HL-60 (cell line): ENCODE measurements at regions not wholly inside any gene's neighbourhood (a gene's known extent, or its start where the extent isn't known, plus 50 kb on each side); places are given as distances from the start of the nearest gene placed in this dataset.

Source experiments
- DNase-seq, 2 experiments: peaks; one replicate each; pipeline ENCODE4 v3.0.0-alpha.2; 2010 to 2020; ENCODE audit warnings: low read depth in 1 of 2, low spot score in 1 of 2
- H3K27ac ChIP-seq: fragments of 250-450 bp; sonication (Bioruptor Pico); replicated peaks from 2 replicates; pipeline ENCODE4 v1.5.1; 2020; ENCODE audit warnings: mild to moderate bottlenecking, moderate library complexity
- H3K27me3 ChIP-seq: fragments of 250-450 bp; sonication (Bioruptor Pico); 2 replicates; pipeline ENCODE4 v1.5.1; 2021; ENCODE audit warnings: mild to moderate bottlenecking, moderate library complexity; ENCODE audit not compliant: insufficient read depth, poor library complexity, severe bottlenecking
- H3K4me3 ChIP-seq: replicated peaks from 2 replicates; pipeline ENCODE4 v1.5.1; 2011; ENCODE audit warnings: mild to moderate bottlenecking, control low read depth, low read length; ENCODE audit not compliant: insufficient read depth
- CTCF ChIP-seq: IDR thresholded peaks from one replicate; pipeline ENCODE4 v1.5.1; 2011; ENCODE audit warnings: low read length, control low read depth, inconsistent platforms; ENCODE audit not compliant: insufficient read depth
- GABPA ChIP-seq: IDR thresholded peaks from 2 replicates; pipeline ENCODE4 v1.6.1; 2012; ENCODE audit warnings: low read depth
- POLR2AphosphoS5 ChIP-seq: IDR thresholded peaks from 2 replicates; pipeline ENCODE4 v1.6.1; 2012; ENCODE audit warnings: low read depth
- REST ChIP-seq: IDR thresholded peaks from 2 replicates; pipeline ENCODE4 v1.6.1; 2012; ENCODE audit warnings: low read depth; ENCODE audit not compliant: insufficient replicate concordance
- SPI1 ChIP-seq: IDR thresholded peaks from 2 replicates; pipeline ENCODE4 v1.6.1; 2012; ENCODE audit warnings: low read depth, mild to moderate bottlenecking, borderline replicate concordance

- Histone ChIP-seq H3K4me3 (no peak overlapping the region), H3K27me3 (no peaks in the 10 kb centered on the region), H3K27ac (no peak overlapping the region)
- DNase-seq = no peak
- TF ChIP-seq GABPA = no peak
- TF ChIP-seq SPI1 = no peak
- no peak for TF ChIP-seq REST
- no peak for TF ChIP-seq CTCF
- TF ChIP-seq POLR2AphosphoS5 = no peak
These were observed 67.7 kb upstream of the FCN1 start for GRCh38 chr9:134985451-134985850.

GRCh38 chr9:134986957-134987356 is 69.2 kb upstream of the FCN1 start:
- TF ChIP-seq CTCF (no peak), GABPA (no peak), REST (no peak)
- no peaks in the 10 kb centered on the region for H3K27me3 ChIP-seq
- no peak overlapping the region for H3K4me3 ChIP-seq
- no peak for DNase-seq
- no peak overlapping the region for H3K27ac ChIP-seq

GRCh38 chr9:134987376-134987775 is 69.7 kb upstream of the FCN1 start:
- Histone ChIP-seq H3K27me3 (no peaks in the 10 kb centered on the region), H3K27ac (no peak overlapping the region), H3K4me3 (no peak overlapping the region)
- no peak for TF ChIP-seq GABPA
- TF ChIP-seq POLR2AphosphoS5 = no peak
- no peak for TF ChIP-seq CTCF
- TF ChIP-seq SPI1 = no peak
- TF ChIP-seq REST = no peak
- DNase-seq = no peak
